IMR-90 (cell line): ENCODE measurements at regions not wholly inside any gene's neighbourhood (a gene's known extent, or its start where the extent isn't known, plus 50 kb on each side); places are given as distances from the start of the nearest gene placed in this dataset.
"Not testable (repeated sequence)": the region's sequence is repeated elsewhere in the genome, so short reads cannot be mapped to it uniquely, and the experiment has no call there.

Experiments used
- ATAC-seq: fragments of 200-7000 bp; cut with Tn5 transposase; 2 replicates; pipeline ENCODE4 v1.9.1; 2020; ENCODE audit warnings: low read depth, mild to moderate bottlenecking, moderate library complexity
- BruUV-seq: library from RNA; stranded (reverse); fragments of 400-500 nt; replicated peaks from 2 replicates; lab custom pipeline; 2021; lab: Mats Ljungman, UMichigan
- CTCF ChIA-PET: fragments of 300-600 bp; formaldehyde crosslinking; extraction: SDS; loops from one replicate; lab custom pipeline; 2021; ENCODE audit warnings: antibody characterized with exemption; lab: Yijun Ruan, JAX
- POLR2A ChIA-PET: fragments of 300-600 bp; sonication (Branson Sonifier 250); formaldehyde crosslinking; loops from one replicate; lab custom pipeline; 2022; ENCODE audit warnings: antibody characterized with exemption; ENCODE audit not compliant: unreplicated experiment; lab: Charles Lee
- DNase-seq: peaks from one replicate; pipeline ENCODE4 v3.0.0; 2013
- H2AFZ ChIP-seq: replicated peaks from 2 replicates; pipeline ENCODE3; 2013; ENCODE audit warnings: low read length, mild to moderate bottlenecking; ENCODE audit not compliant: poor library complexity
- H2AK5ac ChIP-seq: 2 replicates; pipeline ENCODE4 v1.6.1; 2013; ENCODE audit warnings: low read depth, low read length, inconsistent platforms
- H2AK9ac ChIP-seq: replicated peaks from 2 replicates; pipeline ENCODE3; 2013; ENCODE audit warnings: mild to moderate bottlenecking, low read depth, low read length, moderate library complexity; ENCODE audit not compliant: poor library complexity
- H2BK120ac ChIP-seq: 2 replicates; pipeline ENCODE4 v1.6.1; 2013; ENCODE audit warnings: low read depth, low read length, inconsistent platforms
- H2BK15ac ChIP-seq: 3 replicates; pipeline ENCODE4 v1.6.1; 2013; ENCODE audit warnings: low read depth, low read length, inconsistent platforms
- H2BK20ac ChIP-seq: 2 replicates; pipeline ENCODE4 v1.6.1; 2013; ENCODE audit warnings: low read depth, mild to moderate bottlenecking, inconsistent platforms, low read length, moderate library complexity
- H2BK5ac ChIP-seq: 2 replicates; pipeline ENCODE4 v1.6.1; 2013; ENCODE audit warnings: mild to moderate bottlenecking, low read depth, low read length, inconsistent platforms; ENCODE audit not compliant: poor library complexity, severe bottlenecking
- H3K14ac ChIP-seq: replicated peaks from 2 replicates; pipeline ENCODE4 v1.6.1; 2013; ENCODE audit warnings: low read depth, low read length, inconsistent platforms
- H3K18ac ChIP-seq: 2 replicates; pipeline ENCODE4 v1.6.1; 2013; ENCODE audit warnings: low read depth, low read length, control low read depth
- H3K23ac ChIP-seq: 2 replicates; pipeline ENCODE4 v1.6.1; 2013; ENCODE audit warnings: low read depth, low read length, inconsistent platforms
- H3K27ac ChIP-seq: 2 replicates; pipeline ENCODE4 v1.5.1; 2013; ENCODE audit warnings: mild to moderate bottlenecking, control low read depth, low read length; ENCODE audit not compliant: insufficient read depth
- H3K27me3 ChIP-seq: 2 replicates; pipeline ENCODE4 v1.6.1; 2013; ENCODE audit warnings: low read length; ENCODE audit not compliant: control insufficient read depth, insufficient read depth
- H3K36me3 ChIP-seq: 2 replicates; pipeline ENCODE4 v1.6.1; 2013; ENCODE audit warnings: low read length, mixed read lengths; ENCODE audit not compliant: control insufficient read depth, insufficient read depth
- H3K4ac ChIP-seq: 2 replicates; pipeline ENCODE4 v1.6.1; 2013; ENCODE audit warnings: low read depth, low read length, inconsistent platforms
- H3K4me1 ChIP-seq: 2 replicates; pipeline ENCODE4 v1.6.1; 2013; ENCODE audit warnings: low read length, mixed read lengths; ENCODE audit not compliant: control insufficient read depth, insufficient read depth
- H3K4me2 ChIP-seq: 2 replicates; pipeline ENCODE4 v1.6.1; 2013; ENCODE audit warnings: low read depth, mild to moderate bottlenecking, control low read depth, low read length, moderate library complexity
- H3K4me3 ChIP-seq: 2 replicates; pipeline ENCODE4 v1.5.1; 2013; ENCODE audit warnings: low read depth, mild to moderate bottlenecking, control low read depth, low read length, moderate library complexity; ENCODE audit not compliant: insufficient read depth
- H3K56ac ChIP-seq: 2 replicates; pipeline ENCODE4 v1.6.1; 2013; ENCODE audit warnings: low read length, inconsistent platforms; ENCODE audit not compliant: insufficient read depth; ENCODE audit errors: extremely low read depth
- H3K79me1 ChIP-seq, 2 experiments: 2 replicates each; pipeline ENCODE4 v1.6.1; 2013; ENCODE audit warnings: low read length in 2 of 2, inconsistent platforms in 1 of 2, low read depth in 1 of 2
- H3K9ac ChIP-seq: 2 replicates; pipeline ENCODE4 v1.6.1; 2013; ENCODE audit warnings: low read depth, low read length, control low read depth
- H3K9me1 ChIP-seq: 2 replicates; pipeline ENCODE4 v1.6.1; 2013; ENCODE audit warnings: low read length, inconsistent platforms; ENCODE audit not compliant: insufficient read depth
- H3K9me3 ChIP-seq: 2 replicates; pipeline ENCODE4 v1.6.1; 2013; ENCODE audit warnings: low read length; ENCODE audit not compliant: control insufficient read depth, insufficient read depth
- H4K20me1 ChIP-seq: 2 replicates; pipeline ENCODE4 v1.6.1; 2013; ENCODE audit warnings: low read length, inconsistent platforms; ENCODE audit not compliant: insufficient read depth
- H4K5ac ChIP-seq: 2 replicates; pipeline ENCODE4 v1.6.1; 2013; ENCODE audit warnings: mild to moderate bottlenecking, low read depth, low read length, control low read depth
- H4K8ac ChIP-seq, 2 experiments: 2 replicates each; pipeline ENCODE4 v1.6.1; 2013; ENCODE audit warnings: low read depth in 2 of 2, low read length in 2 of 2, control low read depth in 1 of 2, inconsistent platforms in 1 of 2
- H4K91ac ChIP-seq: 2 replicates; pipeline ENCODE4 v1.6.1; 2013; ENCODE audit warnings: low read depth, low read length, inconsistent platforms; ENCODE audit not compliant: insufficient read depth
- WGBS, 2 experiments: methylation state at CpG; one replicate each; pipeline versions ENCODE4 v1.1.5 to v1.1.7; 2013; ENCODE audit warnings: missing lambda C conversion rate in 2 of 2; ENCODE audit not compliant: insufficient read length in 1 of 2; ENCODE audit errors: extremely low coverage in 2 of 2; 5-methylcytosine and 5-hydroxymethylcytosine counted together
- dilution Hi-C: fragments of 300-500 bp; cut with HindIII; formaldehyde crosslinking; loops from one replicate; pipeline ENCODE4 v1.14.3; 2018; ENCODE audit warnings: low sequenced_read_pairs; ENCODE audit not compliant: unreplicated experiment
- in situ Hi-C: fragments of 300-500 bp; cut with MboI; formaldehyde crosslinking; loops from 3 replicates; pipeline ENCODE4 v1.14.3; 2019; ENCODE audit warnings: low sequenced_read_pairs, inconsistent platforms, mixed read lengths
- intact Hi-C: fragments of 100-400 bp; cut with micrococcal nuclease; formaldehyde crosslinking; loops from 2 replicates; pipeline ENCODE4 v1.10.0; 2022

DNA sequence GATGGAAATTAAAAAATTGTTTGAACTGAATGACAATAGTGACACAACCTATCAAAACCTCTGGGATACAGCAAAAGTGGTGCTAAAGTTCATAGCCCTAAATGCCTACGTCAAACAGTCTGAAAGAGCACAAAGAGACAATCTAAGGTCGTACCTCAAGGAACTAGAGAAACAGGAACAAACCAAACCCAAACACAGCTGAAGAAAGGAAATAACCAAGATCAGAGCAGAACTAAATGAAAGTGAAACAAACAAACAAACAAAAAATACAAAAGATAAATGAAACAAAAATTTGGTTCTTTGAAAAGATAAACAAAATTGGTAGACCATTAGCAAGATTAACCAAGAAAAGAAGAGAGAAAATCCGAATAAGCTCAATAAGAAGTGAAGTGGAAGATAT lies 79.7 kb downstream of the EXTL2 start:
- H2AK9ac ChIP-seq, H4K8ac ChIP-seq, H3K14ac ChIP-seq, H4K20me1 ChIP-seq, H2AK5ac ChIP-seq, H3K27ac ChIP-seq, H2AFZ ChIP-seq, H3K9me3 ChIP-seq, H3K23ac ChIP-seq, H2BK20ac ChIP-seq, H4K5ac ChIP-seq, CTCF ChIA-PET, H3K4ac ChIP-seq, H3K4me2 ChIP-seq, H2BK15ac ChIP-seq, H4K91ac ChIP-seq, H2BK5ac ChIP-seq, BruUV-seq, H3K9me1 ChIP-seq, H3K36me3 ChIP-seq, H3K27me3 ChIP-seq, ATAC-seq, H3K4me1 ChIP-seq, dilution Hi-C loops, intact Hi-C loops, in situ Hi-C loops, H2BK120ac ChIP-seq, H3K56ac ChIP-seq, H3K79me1 ChIP-seq, H3K4me3 ChIP-seq, POLR2A ChIA-PET, H3K18ac ChIP-seq, DNase-seq, H3K9ac ChIP-seq: not testable (repeated sequence)
- no CpG with 5 or more reads among the region's 3 CpGs for WGBS, 2 experiments
